GM12874 (cell line): ENCODE measurements at regions not wholly inside any gene's neighbourhood (a gene's known extent, or its start where the extent isn't known, plus 50 kb on each side); places are given as distances from the start of the nearest gene placed in this dataset.

Experiments
- CTCF ChIP-seq: IDR thresholded peaks from 2 replicates; pipeline ENCODE4 v1.5.1; 2011; ENCODE audit warnings: low read depth, mild to moderate bottlenecking, control low read depth, low read length, moderate library complexity; ENCODE audit not compliant: insufficient read depth

DNA sequence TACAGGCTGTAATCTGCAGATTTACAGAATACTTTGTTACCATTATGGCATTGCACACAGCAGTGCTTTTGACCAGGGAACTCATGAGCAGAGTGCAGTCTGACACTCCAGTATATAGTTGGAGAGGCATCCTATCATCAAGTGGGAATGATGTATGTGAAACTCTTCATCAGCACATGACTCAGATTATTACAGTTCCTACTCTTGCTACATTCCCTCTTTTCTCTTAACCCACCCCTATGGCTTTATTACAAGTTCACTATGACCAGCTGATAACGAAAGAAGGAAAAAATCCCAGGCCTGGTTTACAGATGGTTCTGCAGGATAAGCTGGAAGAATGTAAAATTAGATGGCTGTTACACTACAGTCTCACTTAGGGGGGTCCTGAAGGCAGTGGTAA, 385.9 kb downstream of the RASEF start:
- no peak for TF ChIP-seq CTCF

GRCh38 chr9:82679472-82679871, 383.5 kb downstream of the RASEF start:
- no peak for TF ChIP-seq CTCF

- no peak for TF ChIP-seq CTCF
Measured at GRCh38 chr9:82680179-82680935, 382.6 kb downstream of the RASEF start.

DNA sequence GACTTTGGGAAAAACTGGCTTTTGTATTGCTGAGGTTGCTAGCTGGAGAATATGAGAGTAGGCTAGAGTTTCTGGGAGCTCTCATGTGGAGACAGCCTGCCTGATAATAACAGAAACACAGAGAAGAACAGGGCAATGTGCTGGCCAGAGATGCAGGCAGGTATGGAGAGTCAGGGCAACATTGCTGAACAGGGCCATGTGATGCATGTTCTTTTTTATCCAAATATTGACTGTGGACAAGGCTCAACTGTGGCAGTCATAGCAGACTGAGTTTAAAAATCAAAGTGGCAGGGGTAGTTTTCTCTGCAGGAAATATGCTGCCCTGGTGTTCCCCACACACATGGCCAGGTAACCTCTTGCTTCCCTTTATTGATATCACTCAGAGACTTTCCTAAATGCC, 381.1 kb downstream of the RASEF start:
- no peak for TF ChIP-seq CTCF

DNA sequence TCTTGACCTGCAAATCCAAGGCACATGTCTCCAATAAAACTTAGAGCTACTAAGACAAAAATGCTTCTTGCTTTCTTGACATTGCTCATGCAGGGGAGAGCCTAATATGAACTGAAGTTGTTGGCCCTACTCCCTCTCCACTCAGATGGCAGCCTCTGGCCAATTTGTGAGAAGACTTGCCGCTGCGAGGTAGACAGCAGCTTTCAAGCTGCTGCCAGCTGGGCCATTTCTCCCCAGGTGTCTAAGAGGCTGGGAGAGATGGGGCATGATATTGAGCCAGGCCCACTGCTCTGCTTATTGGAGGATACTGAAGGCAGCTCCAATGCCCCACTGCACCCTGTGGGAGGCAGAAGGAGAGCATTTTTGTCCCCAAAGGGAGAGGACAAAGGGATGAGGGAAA, 380.5 kb downstream of the RASEF start:
- no peak for TF ChIP-seq CTCF

DNA sequence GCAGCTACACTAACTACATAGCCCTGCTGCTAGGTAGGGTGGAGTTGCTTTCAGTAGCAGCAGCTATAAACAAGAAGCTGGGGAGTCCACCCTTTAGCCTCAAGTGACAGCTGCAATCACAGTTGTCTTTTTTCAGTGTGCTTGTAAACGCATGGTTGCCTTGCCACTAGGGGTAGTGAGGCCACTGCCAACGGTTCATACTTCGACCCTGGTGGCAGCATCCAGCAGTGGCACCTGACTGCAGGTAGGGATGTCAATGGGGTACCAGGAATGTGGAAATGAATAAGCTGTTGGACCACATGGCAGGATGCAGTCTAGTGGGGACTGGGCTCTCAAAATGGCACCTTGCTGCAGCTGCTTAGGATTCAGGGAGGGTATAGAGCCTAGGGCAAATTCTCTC, 367.2 kb downstream of the RASEF start:
- no peak for TF ChIP-seq CTCF

- TF ChIP-seq CTCF: no peak
Measured at GRCh38 chr9:82706786-82707185, 356.2 kb downstream of the RASEF start.
